ENCODE measurements at regions not wholly inside any gene's neighbourhood (a gene's known extent, or its start where the extent isn't known, plus 50 kb on each side); places are given as distances from the start of the nearest gene placed in this dataset.

DNA sequence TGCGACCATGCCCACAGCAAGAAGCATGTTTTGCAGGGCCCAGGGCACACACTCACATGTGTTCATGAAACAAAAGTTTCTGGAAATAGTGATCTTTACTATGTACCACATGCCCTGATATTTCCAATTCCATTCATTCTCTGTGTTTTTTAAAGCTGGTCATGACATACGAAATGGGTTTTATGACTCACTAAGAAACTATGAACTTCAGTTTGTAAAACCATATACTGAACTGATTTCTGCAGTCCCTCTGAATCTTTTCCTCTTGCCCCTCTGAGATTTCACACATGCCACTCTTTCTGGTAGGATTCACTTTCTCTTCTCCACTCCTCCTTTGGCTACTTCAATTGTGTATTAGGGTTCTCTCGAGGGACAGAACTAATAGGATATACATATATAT lies 416.1 kb upstream of the TRPC7 start:
- Mint-ChIP-seq H3K4me3 (no peak overlapping the region), H3K27ac (no peak overlapping the region), H3K27me3 (ENCODE audit: low read depth in 2 of 2) (no peaks in the 10 kb centered on the region), H3K9me3 (peaks cover 5 to 9% of the 10 kb centered on the region in 2 donors), H3K36me3 (no peaks in the 10 kb centered on the region), H3K4me1 (no peaks in the 10 kb centered on the region)
- ATAC-seq (no peak), DNase-seq (no peak)
- Histone ChIP-seq H3K27me3 (ENCODE audit: control insufficient read depth, insufficient read depth, low read length) (no peaks in the 10 kb centered on the region), H3K27ac (ENCODE audit: low read length) (no peak overlapping the region), H3K9me3 (ENCODE audit: control insufficient read depth, insufficient read depth, low read length) (no peaks in the 10 kb centered on the region), H3K4me3 (ENCODE audit: low read length) (no peak overlapping the region), H3K36me3 (ENCODE audit: control insufficient read depth, insufficient read depth, low read length) (no peaks in the 10 kb centered on the region), H3K4me1 (ENCODE audit: control insufficient read depth, insufficient read depth, low read length) (no peaks in the 10 kb centered on the region)
- intact Hi-C loops (cut with micrococcal nuclease), result no loop called here
- WGBS (ENCODE audit: insufficient coverage), result 87% methylated on average over 2 of the region's 3 CpGs
- TF ChIP-seq, protein P1, sequence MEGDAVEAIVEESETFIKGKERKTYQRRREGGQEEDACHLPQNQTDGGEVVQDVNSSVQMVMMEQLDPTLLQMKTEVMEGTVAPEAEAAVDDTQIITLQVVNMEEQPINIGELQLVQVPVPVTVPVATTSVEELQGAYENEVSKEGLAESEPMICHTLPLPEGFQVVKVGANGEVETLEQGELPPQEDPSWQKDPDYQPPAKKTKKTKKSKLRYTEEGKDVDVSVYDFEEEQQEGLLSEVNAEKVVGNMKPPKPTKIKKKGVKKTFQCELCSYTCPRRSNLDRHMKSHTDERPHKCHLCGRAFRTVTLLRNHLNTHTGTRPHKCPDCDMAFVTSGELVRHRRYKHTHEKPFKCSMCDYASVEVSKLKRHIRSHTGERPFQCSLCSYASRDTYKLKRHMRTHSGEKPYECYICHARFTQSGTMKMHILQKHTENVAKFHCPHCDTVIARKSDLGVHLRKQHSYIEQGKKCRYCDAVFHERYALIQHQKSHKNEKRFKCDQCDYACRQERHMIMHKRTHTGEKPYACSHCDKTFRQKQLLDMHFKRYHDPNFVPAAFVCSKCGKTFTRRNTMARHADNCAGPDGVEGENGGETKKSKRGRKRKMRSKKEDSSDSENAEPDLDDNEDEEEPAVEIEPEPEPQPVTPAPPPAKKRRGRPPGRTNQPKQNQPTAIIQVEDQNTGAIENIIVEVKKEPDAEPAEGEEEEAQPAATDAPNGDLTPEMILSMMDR (IDR thresholded peaks at IDR 0.05), result no peak

DNA sequence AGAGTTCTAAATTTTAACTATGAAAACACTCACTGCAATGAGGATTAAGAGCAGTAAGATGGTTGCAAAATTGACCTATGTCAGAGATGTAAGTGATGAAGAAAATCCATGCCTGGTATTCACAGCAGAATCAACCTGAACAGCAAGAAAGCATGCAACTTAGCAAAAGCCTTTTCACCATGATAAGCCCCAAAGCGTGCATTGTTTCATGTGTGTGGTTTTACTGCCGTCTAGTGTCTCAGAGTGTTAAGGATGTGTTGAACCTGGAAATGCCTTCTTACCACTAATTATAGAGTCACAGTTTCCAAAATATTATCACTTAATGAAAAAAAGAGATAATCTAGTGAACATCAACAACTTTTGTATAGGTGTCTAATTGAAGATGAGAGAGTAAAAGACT lies 415.2 kb upstream of the TRPC7 start:
- intact Hi-C loops (cut with micrococcal nuclease), result no loop called here
- peaks cover 3 to 9% of the 10 kb centered on the region in 2 donors for H3K9me3 Mint-ChIP-seq
- no peak for ATAC-seq
- DNase-seq, result no peak
- no peak overlapping the region for H3K27ac Mint-ChIP-seq
- H3K4me1 ChIP-seq (ENCODE audit: control insufficient read depth, insufficient read depth, low read length), result no peaks in the 10 kb centered on the region
- H3K27me3 Mint-ChIP-seq (ENCODE audit: low read depth in 2 of 2), result no peaks in the 10 kb centered on the region
- TF ChIP-seq, protein P1 (IDR thresholded peaks at IDR 0.05), result no peak
- no peak overlapping the region for H3K4me3 Mint-ChIP-seq
- H3K4me1 Mint-ChIP-seq, result no peaks in the 10 kb centered on the region
- WGBS (ENCODE audit: insufficient coverage), result no CpG with 5 or more reads among the region's 2 CpGs
- H3K27me3 ChIP-seq (ENCODE audit: control insufficient read depth, insufficient read depth, low read length), result no peaks in the 10 kb centered on the region
- no peaks in the 10 kb centered on the region for H3K9me3 ChIP-seq (ENCODE audit: control insufficient read depth, insufficient read depth, low read length)
- no peak overlapping the region for H3K4me3 ChIP-seq (ENCODE audit: low read length)
- H3K27ac ChIP-seq (ENCODE audit: low read length), result no peak overlapping the region
- no peaks in the 10 kb centered on the region for H3K36me3 ChIP-seq (ENCODE audit: control insufficient read depth, insufficient read depth, low read length)
- H3K36me3 Mint-ChIP-seq, result no peaks in the 10 kb centered on the region

DNA sequence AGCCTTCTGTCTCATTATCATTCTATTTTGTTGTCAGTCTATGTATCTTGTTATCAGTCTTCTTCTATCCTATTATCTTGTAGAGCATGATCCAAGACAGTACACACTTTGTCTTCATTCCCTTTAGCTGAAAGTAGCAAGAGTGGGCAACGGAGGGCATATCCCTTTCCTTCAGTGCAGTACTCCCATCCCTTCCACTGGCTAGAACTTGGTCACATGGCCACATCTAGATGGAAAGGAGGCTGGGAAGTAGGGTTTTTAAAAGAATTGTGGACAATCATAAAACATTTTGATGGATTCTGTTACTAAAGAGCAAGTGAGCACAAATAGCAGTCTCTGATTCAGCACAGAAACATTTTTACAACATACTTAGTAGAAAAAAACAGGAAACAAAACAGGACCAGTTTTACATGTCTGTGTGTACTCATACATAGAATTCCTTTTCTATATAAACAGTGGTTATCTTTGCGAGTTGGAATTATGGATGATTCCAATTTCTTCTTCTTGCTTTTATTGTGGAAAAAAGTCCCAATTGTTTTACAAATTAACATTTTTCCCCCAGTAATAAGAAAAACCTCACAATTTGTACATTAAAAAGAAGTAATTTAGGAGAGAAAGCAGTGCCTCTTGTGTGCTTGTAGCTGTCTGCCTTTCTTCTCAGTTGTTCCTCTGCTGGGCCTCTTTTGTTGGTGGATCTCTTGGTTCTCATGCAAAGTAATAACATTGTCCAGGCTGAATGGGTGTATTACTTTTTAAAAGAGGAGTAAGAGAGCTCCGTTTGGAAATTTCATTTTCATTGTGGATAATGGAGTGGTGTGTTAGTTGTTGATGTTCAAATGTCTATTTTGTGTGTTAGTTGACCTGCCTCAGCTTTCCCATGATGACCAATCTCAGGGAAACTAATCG lies 410.9 kb upstream of the TRPC7 start:
- Mint-ChIP-seq H3K36me3 (no peaks in the 10 kb centered on the region), H3K9me3 (peaks cover 0 to 4% of the 10 kb centered on the region in 2 donors), H3K27me3 (ENCODE audit: low read depth in 2 of 2) (no peaks in the 10 kb centered on the region), H3K4me1 (no peaks in the 10 kb centered on the region), H3K27ac (no peak overlapping the region), H3K4me3 (no peak overlapping the region)
- Histone ChIP-seq H3K4me1 (ENCODE audit: control insufficient read depth, insufficient read depth, low read length) (no peaks in the 10 kb centered on the region), H3K27me3 (ENCODE audit: control insufficient read depth, insufficient read depth, low read length) (no peaks in the 10 kb centered on the region), H3K9me3 (ENCODE audit: control insufficient read depth, insufficient read depth, low read length) (no peaks in the 10 kb centered on the region), H3K36me3 (ENCODE audit: control insufficient read depth, insufficient read depth, low read length) (no peaks in the 10 kb centered on the region), H3K4me3 (ENCODE audit: low read length) (no peak overlapping the region), H3K27ac (ENCODE audit: low read length) (no peak overlapping the region)
- intact Hi-C loops (cut with micrococcal nuclease), result no loop called here
- TF ChIP-seq, protein P1 (IDR thresholded peaks at IDR 0.05), result no peak
- 58% methylated on average over 2 of the region's 4 CpGs for WGBS (ENCODE audit: insufficient coverage)
- ATAC-seq, result no peak
- no peak for DNase-seq

DNA sequence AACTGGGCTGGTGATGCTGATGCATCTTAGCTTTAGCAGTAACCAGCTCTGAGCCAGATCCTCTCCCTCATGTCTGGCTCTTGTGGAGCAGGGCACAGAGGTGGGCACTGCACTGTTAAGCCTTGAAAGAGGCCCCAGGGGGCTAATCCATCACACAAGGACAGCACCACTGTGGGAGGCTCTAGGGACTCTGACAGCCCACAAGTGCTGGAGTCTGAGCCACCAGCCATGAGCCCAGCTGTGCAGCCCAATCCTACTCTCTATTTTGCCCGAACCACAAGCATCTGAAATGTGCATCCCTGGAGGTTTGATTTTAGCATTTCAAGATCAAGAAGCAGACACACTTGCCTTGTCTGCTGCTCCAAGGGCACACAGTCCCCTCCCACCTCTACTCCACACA lies 407.1 kb upstream of the TRPC7 start:
- no peak overlapping the region for H3K27ac Mint-ChIP-seq
- no peaks in the 10 kb centered on the region for H3K9me3 ChIP-seq (ENCODE audit: control insufficient read depth, insufficient read depth, low read length)
- H3K4me1 Mint-ChIP-seq, result no peaks in the 10 kb centered on the region
- no peak for DNase-seq
- H3K4me3 ChIP-seq (ENCODE audit: low read length), result no peak overlapping the region
- no peak overlapping the region for H3K27ac ChIP-seq (ENCODE audit: low read length)
- no peak for ATAC-seq
- H3K27me3 ChIP-seq (ENCODE audit: control insufficient read depth, insufficient read depth, low read length), result no peaks in the 10 kb centered on the region
- TF ChIP-seq, protein P1 (IDR thresholded peaks at IDR 0.05), result no peak
- H3K4me1 ChIP-seq (ENCODE audit: control insufficient read depth, insufficient read depth, low read length), result no peaks in the 10 kb centered on the region
- H3K27me3 Mint-ChIP-seq (ENCODE audit: low read depth in 2 of 2), result no peaks in the 10 kb centered on the region
- no peaks in the 10 kb centered on the region for H3K36me3 ChIP-seq (ENCODE audit: control insufficient read depth, insufficient read depth, low read length)
- H3K36me3 Mint-ChIP-seq, result no peaks in the 10 kb centered on the region
- intact Hi-C loops (cut with micrococcal nuclease), result no loop called here
- no peak overlapping the region for H3K4me3 Mint-ChIP-seq
- peaks cover 2 to 4% of the 10 kb centered on the region in 2 donors for H3K9me3 Mint-ChIP-seq
- 61% methylated on average over 1 of the region's 1 CpG for WGBS (ENCODE audit: insufficient coverage)

All from natural killer cell (primary cell).